Heart right ventricle (tissue), 16 donors: ENCODE measurements at regions not wholly inside any gene's neighbourhood (a gene's known extent, or its start where the extent isn't known, plus 50 kb on each side); places are given as distances from the start of the nearest gene placed in this dataset.
"Not testable (repeated sequence)": the region's sequence is repeated elsewhere in the genome, so short reads cannot be mapped to it uniquely, and the experiment has no call there.

ENCODE experiments used
- ATAC-seq, 8 donors: fragments of 200-7000 bp; cut with Tn5 transposase; one replicate each; pipeline ENCODE4 v1.9.1; 2020; ENCODE audit warnings: mild to moderate bottlenecking in 8 of 8, moderate library complexity in 8 of 8, moderate number of reproducible peaks in 1 of 8
- DNase-seq, 2 donors: peaks; one replicate each; pipeline ENCODE4 v3.0.0-alpha.2; 2020
- H3K27ac ChIP-seq, 10 donors: fragments of 200-600 bp; sonication (generic) in 2 of 10; one replicate each; pipeline versions ENCODE4 v1.5.0 to v1.8.0; 2020 to 2022; ENCODE audit warnings: mild to moderate bottlenecking in 3 of 10
- H3K27me3 ChIP-seq, 7 donors: fragments of 200-600 bp; one replicate each; pipeline ENCODE4 v1.8.0; 2021 to 2022; ENCODE audit warnings: mild to moderate bottlenecking in 2 of 7
- H3K36me3 ChIP-seq, 9 donors: fragments of 200-600 bp; sonication (generic) in 1 of 9; one replicate each; pipeline versions ENCODE4 v1.5.0 to v1.8.0; 2020 to 2022; ENCODE audit warnings: mild to moderate bottlenecking in 2 of 9
- H3K4me1 ChIP-seq, 9 donors: fragments of 200-600 bp; sonication (generic) in 1 of 9; one replicate each; pipeline versions ENCODE4 v1.5.0 to v1.8.0; 2020 to 2022; ENCODE audit warnings: mild to moderate bottlenecking in 4 of 9
- H3K4me3 ChIP-seq, 10 donors: fragments of 200-600 bp; sonication (generic) in 2 of 10; one replicate each; pipeline versions ENCODE4 v1.5.0 to v1.8.0; 2020 to 2022; ENCODE audit warnings: mild to moderate bottlenecking in 7 of 10, moderate library complexity in 2 of 10
- H3K9me3 ChIP-seq, 11 donors: fragments of 200-600 bp in 10 of 11; sonication (generic) in 2 of 11; one replicate each; pipeline versions ENCODE4 v1.5.0 to v1.8.0; 2013 to 2022; ENCODE audit warnings: mild to moderate bottlenecking in 2 of 11, control low read depth in 1 of 11, moderate library complexity in 1 of 11
- WGBS, 2 donors: extraction: QIAGEN DNeasy Blood & Tissue Kit; methylation state at CpG; one replicate each; pipeline ENCODE4 v1.1.7; 2013; ENCODE audit warnings: inconsistent platforms in 1 of 2; 5-methylcytosine and 5-hydroxymethylcytosine counted together
- intact Hi-C, 10 donors: fragments of 100-400 bp; cut with DNase I; formaldehyde crosslinking; loops; one replicate each; pipeline versions ENCODE4 v1.11.1 to v1.14.2; 2022
- TF ChIP-seq, protein P1 (sequence below), 9 donors: fragments of 200-600 bp; sonication (generic) in 2 of 9; IDR thresholded peaks; one replicate each; pipeline versions ENCODE4 v1.5.0 to v1.8.0; 2021 to 2022; ENCODE audit warnings: antibody characterized with exemption in 9 of 9, mild to moderate bottlenecking in 5 of 9, moderate library complexity in 1 of 9
- donor health status: Arrhythmogenic right ventricular cardiomyopathy.
- donor health status: ischemic (EF 13 %, LVEDD 7.1; RV severe dilation, severe dysfunction).
- donor health status: healthy with polysubstance abuse.
- donor health status: DM: no; HTN: yes; CAD: no.
- donor health status: DM: no; HTN: no; CAD: no.
- donor health status: ischemic (EF 25% LVEDD 6.9; RV normal size, moderate dysfunction).
- donor health status: ischemic (EF 25% LVEDD 5.7; RV mildly dilated, moderate dysfunction).
- donor health status: healthy.
- donor health status: DM: yes; HTN: yes; CAD: no.
- donor health status: Ischemic cardiomyopathy.
- donor health status: ischemic (EF 35%, LVEDD 5.7; RV mildly dilated, moderate dysfunction).
- donor health status: nonischemic (EF 11% LVEDD 7.7; RV severe dilation, severe dysfunction).
- donor health status: DM: yes; HTN: yes; CAD: no.
- donor health status: PGD.
- donor health status: ischemic (EF 29% LVEDD 5.4; RV normal size, mild dysfunction).
- donor health status: nonischemic (EF 23%, LVEDD 6.1; RV moderate dilation, normal function).

DNA sequence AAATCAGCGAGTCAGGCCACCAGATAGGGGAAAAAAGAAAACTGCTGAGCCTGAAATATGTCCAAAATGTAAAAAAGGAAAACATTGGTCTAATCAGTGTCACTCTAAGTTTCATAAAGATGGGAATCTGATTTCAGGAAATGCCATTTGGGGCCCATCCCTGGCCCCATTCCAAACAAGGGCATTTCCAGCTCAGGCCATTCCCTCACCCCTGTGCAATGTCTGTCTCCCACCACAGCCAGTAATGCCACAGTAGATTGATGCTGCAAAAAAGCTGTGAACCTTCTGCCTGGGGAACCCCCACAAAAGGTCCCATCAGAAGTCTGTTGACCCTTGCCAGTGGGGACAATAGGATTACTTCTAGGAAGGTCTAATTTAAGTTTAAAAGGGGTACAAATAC lies 199.6 kb downstream of the YTHDC2 start:
- TF ChIP-seq, protein P1, sequence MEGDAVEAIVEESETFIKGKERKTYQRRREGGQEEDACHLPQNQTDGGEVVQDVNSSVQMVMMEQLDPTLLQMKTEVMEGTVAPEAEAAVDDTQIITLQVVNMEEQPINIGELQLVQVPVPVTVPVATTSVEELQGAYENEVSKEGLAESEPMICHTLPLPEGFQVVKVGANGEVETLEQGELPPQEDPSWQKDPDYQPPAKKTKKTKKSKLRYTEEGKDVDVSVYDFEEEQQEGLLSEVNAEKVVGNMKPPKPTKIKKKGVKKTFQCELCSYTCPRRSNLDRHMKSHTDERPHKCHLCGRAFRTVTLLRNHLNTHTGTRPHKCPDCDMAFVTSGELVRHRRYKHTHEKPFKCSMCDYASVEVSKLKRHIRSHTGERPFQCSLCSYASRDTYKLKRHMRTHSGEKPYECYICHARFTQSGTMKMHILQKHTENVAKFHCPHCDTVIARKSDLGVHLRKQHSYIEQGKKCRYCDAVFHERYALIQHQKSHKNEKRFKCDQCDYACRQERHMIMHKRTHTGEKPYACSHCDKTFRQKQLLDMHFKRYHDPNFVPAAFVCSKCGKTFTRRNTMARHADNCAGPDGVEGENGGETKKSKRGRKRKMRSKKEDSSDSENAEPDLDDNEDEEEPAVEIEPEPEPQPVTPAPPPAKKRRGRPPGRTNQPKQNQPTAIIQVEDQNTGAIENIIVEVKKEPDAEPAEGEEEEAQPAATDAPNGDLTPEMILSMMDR (IDR thresholded peaks at IDR 0.05): no peak
- DNase-seq (no peak), ATAC-seq (no peak)
- 67 to 75% methylated on average over 1 of the region's 1 CpG for WGBS, 2 donors
- H3K9me3 ChIP-seq: peaks cover 0 to 25% (median 7%) of the 10 kb centered on the region in 11 donors
- no peak overlapping the region for H3K27ac ChIP-seq
- H3K4me3 ChIP-seq: no peak overlapping the region
- H3K4me1 ChIP-seq: no peaks in the 10 kb centered on the region
- intact Hi-C loops: no loop called here
- H3K27me3 ChIP-seq: no peaks in the 10 kb centered on the region
- no peaks in the 10 kb centered on the region for H3K36me3 ChIP-seq

DNA sequence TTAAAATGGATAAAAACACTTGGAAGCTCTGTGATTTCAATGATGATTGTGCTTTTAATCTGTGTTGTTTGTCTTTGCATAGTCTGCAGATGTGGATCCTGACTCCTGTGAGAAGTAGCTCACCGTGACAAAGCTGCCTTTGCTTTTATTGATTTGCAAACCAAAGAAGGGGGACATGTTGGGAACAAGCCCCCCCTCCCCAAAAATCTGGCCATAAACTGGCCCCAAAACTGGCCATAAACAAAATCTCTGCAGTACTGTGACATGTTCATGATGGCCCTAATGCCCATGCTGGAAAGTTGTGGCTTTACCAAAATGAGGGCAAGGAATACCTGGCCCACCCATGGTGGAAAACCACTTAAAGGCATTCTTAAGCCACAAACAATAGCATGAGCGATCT lies 202.4 kb downstream of the YTHDC2 start:
- H3K4me3 ChIP-seq, H3K36me3 ChIP-seq, H3K27me3 ChIP-seq, H3K27ac ChIP-seq, H3K4me1 ChIP-seq, ATAC-seq, DNase-seq, intact Hi-C loops: not testable (repeated sequence)
- 72 to 86% methylated on average over 2 of the region's 2 CpGs for WGBS, 2 donors
- peaks cover 0 to 25% (median 7%) of the 10 kb centered on the region in 11 donors for H3K9me3 ChIP-seq

DNA sequence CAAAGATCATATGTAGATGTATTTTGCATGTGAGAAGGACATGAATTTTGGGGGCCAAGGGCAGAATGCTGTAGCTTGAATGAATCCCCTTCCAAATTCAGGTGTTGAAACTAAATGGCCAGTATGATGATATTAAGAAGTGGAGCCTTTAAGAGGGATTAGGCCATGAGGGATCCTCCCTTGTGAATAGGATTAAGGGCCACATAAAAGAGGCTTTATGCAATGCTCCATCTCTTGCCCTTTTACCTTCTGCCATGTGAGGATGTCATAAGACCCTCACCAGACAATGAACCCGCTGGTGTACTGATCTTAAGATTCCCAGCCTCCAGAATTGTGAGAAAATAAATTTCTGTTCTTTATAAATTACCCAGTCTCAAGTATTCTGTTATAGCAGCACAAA lies 206.1 kb downstream of the YTHDC2 start:
- no peaks in the 10 kb centered on the region for H3K4me1 ChIP-seq
- intact Hi-C loops: no loop called here
- TF ChIP-seq, protein P1 (IDR thresholded peaks at IDR 0.05): no peak
- no peaks in the 10 kb centered on the region for H3K36me3 ChIP-seq
- no peak for ATAC-seq
- H3K27ac ChIP-seq: no peak overlapping the region
- 66 to 77% methylated on average over 1 of the region's 1 CpG for WGBS, 2 donors
- H3K9me3 ChIP-seq: peaks cover 0 to 25% (median 7%) of the 10 kb centered on the region in 11 donors
- H3K27me3 ChIP-seq: no peaks in the 10 kb centered on the region
- DNase-seq: no peak
- H3K4me3 ChIP-seq: no peak overlapping the region

DNA sequence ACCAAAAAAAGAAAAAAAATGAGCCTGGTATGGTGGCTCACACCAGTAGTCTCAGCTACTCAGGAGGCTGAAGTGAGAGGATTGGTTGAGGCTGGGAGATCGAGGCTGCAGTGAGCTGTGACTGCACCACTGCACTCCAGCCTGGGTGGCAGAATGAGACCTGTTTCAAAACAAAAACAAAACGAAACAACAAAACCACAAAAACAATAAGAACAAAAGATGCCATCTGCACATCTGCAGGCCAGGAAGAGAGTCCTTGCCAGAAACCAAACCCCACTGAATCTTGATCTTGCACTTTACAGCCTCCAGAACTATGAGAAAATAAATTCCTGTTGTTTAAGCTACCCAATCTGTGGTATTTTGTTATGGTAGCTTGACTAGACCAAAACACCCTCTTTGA lies 207.7 kb downstream of the YTHDC2 start:
- Histone ChIP-seq H3K4me1 (no peaks in the 10 kb centered on the region), H3K27ac (no peak overlapping the region), H3K27me3 (no peaks in the 10 kb centered on the region), H3K36me3 (no peaks in the 10 kb centered on the region), H3K4me3 (no peak overlapping the region), H3K9me3 (peaks cover 0 to 18% (median 5%) of the 10 kb centered on the region in 11 donors)
- ATAC-seq (no peak), DNase-seq (no peak)
- intact Hi-C loops: no loop called here
- WGBS, 2 donors: 60 to 65% methylated on average over 2 of the region's 2 CpGs
- TF ChIP-seq, protein P1 (IDR thresholded peaks at IDR 0.05): no peak

DNA sequence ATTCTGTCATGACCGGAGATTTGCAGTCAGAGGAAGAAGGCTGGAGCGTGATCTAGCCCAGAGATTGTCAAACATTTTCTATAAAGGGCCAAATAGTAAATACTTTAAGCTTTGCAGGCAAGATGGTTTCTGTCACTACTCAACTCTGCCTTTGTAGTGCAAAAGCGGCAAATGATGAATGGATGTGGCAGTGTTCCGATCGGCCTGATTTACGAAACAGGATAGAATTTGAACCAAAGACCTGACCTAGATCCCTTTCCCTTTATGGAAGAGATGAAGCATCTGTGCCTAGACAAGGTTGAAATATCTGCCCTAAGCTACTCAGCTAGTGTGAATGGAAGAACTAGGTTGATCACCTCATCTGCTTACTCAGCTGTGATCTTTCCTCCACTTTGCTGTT lies 209.5 kb downstream of the YTHDC2 start:
- peaks cover 0 to 6% (median 0%) of the 10 kb centered on the region in 11 donors for H3K9me3 ChIP-seq
- intact Hi-C loops: no loop called here
- no peak overlapping the region for H3K27ac ChIP-seq
- ATAC-seq (no peak), DNase-seq (no peak)
- H3K4me1 ChIP-seq: no peaks in the 10 kb centered on the region
- 85 to 88% methylated on average over 6 of the region's 6 CpGs for WGBS, 2 donors
- H3K4me3 ChIP-seq: no peak overlapping the region
- TF ChIP-seq, protein P1 (IDR thresholded peaks at IDR 0.05): no peak
- H3K27me3 ChIP-seq: no peaks in the 10 kb centered on the region
- no peaks in the 10 kb centered on the region for H3K36me3 ChIP-seq
